GM12873 (cell line): ENCODE measurements at regions not wholly inside any gene's neighbourhood (a gene's known extent, or its start where the extent isn't known, plus 50 kb on each side); places are given as distances from the start of the nearest gene placed in this dataset.

Experiments
- TF ChIP-seq, protein P1 (sequence below): IDR thresholded peaks from 2 replicates; pipeline ENCODE4 v1.5.1; 2012; ENCODE audit warnings: low read depth, mild to moderate bottlenecking, moderate library complexity, low read length, control low read depth; ENCODE audit not compliant: insufficient read depth; ENCODE audit errors: missing control alignments

DNA sequence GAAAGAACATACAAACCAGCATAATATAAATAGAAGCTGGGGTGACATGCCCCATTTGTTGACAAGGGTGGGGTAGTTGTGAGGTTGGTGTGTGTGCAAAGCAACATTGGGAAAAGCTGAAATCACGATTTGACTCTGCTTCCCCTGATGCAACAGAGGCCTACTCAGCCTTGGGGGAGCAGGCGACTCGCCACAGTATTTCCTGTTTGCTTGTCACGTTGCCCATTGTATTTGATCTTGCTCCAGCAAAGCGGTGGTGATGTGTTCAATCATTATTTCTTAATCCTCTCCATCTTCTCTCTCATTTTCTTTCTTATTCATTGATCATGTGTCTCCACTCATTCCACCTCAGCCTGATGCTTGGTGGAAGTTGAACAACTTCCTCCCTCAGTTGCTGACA is 165.8 kb upstream of the CITED2 start:
- TF ChIP-seq, protein P1, sequence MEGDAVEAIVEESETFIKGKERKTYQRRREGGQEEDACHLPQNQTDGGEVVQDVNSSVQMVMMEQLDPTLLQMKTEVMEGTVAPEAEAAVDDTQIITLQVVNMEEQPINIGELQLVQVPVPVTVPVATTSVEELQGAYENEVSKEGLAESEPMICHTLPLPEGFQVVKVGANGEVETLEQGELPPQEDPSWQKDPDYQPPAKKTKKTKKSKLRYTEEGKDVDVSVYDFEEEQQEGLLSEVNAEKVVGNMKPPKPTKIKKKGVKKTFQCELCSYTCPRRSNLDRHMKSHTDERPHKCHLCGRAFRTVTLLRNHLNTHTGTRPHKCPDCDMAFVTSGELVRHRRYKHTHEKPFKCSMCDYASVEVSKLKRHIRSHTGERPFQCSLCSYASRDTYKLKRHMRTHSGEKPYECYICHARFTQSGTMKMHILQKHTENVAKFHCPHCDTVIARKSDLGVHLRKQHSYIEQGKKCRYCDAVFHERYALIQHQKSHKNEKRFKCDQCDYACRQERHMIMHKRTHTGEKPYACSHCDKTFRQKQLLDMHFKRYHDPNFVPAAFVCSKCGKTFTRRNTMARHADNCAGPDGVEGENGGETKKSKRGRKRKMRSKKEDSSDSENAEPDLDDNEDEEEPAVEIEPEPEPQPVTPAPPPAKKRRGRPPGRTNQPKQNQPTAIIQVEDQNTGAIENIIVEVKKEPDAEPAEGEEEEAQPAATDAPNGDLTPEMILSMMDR: no peak

DNA sequence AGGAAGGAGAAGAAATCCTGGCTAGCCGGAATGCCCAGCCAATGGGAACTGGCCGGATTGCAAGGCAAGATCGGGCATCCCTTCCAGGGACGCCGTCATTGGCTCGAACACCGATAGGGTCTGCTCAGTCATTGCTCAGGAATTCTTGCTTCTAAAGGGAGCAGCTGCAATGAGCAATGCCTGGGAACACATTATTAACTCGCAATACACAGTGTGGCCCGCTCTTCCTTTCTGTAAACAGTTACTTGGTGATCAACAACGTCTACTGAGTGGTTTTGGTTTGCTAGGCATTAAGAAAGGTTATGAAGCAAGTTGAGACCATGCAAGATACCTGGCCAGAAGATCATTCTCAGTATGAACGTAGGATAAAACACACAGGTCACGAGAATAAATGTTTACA is 165.4 kb upstream of the CITED2 start:
- TF ChIP-seq, protein P1: no peak

DNA sequence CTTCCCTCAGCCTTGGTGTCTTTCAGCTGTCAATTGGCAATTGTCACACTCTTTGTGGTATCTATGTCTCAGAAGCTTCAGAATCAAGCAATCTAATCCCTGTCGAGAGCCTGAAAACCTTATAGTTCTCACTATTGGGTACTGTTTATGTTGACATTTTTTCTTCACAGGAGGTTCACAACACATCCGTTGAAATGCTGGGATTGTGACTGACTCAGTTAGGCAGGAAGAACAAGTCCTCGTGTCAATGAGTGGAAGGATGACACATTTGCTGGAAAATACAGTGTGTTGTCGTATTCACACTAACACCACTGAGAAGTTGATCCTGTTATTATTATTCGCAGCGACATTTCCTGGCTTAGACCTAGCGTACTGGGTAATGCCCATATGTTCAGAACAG is 163.9 kb upstream of the CITED2 start:
- TF ChIP-seq, protein P1: no peak

DNA sequence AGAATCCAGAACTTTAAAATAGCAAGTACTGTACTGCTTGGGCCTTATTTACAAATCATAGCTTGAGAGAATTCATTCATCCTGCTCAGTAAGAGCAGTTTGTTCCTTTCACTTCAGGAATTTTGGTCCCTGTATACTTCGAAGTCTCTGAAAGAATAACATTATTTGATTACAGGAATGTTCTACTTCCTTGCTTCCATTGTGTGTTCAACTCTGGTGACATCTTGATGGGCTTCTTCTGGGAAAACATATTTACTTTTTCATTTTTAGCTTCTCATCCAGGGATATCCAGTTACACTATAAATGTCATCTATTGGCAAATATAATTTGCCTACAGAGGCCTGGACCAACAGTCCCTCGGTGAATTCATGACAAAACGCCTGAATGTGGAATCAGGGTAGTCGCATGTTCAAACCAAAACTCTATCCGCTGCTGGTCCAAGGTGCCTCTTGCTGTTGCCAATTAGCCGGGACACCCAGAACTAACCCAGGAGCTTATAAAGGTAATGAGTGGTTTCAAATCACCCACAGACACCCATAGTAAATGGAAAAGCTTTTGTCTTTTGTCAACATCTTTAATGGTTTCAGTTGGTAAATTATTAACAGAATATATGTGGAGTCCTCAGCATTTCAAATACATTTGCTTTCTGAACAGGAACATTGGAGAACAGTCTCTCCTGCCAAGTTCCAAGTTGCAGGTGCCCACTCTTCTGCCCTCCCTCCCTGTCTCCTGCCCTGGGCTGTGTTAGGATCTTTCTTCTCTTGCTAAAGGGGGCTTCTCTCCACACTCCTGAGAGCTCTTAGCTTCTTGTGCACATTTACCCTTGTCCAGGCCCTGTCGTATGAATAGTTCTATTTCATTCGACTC is 162.5 kb upstream of the CITED2 start:
- TF ChIP-seq, protein P1: no peak

DNA sequence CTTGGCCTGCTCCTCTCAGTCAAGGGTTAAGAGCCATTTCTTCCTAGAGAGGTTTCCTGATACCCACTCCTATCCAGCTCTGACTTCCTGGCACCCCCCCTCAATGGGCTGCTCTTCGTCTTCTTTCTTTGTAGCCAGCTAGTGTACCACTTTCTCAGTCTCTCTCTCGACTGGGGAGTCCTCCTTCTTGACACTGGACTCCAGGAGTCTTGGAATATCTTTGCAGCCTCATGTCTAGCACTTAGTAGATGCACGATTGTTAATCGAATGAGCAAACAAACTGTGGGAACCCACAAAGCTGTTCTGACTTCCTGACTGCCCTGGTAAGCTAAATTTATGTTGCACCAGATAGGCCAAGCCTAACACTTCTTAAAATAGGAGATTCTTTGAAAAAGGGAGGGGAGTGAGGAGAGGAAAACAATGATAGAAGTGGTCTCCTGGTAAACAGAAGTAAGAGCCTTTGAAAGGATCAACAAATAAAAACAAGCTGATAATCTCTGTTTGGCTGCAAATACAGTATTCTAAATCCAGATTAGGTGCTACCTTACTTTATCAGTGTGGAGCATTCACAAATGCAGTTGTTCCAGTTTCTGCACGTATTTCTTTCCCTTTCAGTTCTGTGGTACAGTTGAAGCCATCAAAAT is 160.1 kb upstream of the CITED2 start:
- TF ChIP-seq, protein P1: no peak

DNA sequence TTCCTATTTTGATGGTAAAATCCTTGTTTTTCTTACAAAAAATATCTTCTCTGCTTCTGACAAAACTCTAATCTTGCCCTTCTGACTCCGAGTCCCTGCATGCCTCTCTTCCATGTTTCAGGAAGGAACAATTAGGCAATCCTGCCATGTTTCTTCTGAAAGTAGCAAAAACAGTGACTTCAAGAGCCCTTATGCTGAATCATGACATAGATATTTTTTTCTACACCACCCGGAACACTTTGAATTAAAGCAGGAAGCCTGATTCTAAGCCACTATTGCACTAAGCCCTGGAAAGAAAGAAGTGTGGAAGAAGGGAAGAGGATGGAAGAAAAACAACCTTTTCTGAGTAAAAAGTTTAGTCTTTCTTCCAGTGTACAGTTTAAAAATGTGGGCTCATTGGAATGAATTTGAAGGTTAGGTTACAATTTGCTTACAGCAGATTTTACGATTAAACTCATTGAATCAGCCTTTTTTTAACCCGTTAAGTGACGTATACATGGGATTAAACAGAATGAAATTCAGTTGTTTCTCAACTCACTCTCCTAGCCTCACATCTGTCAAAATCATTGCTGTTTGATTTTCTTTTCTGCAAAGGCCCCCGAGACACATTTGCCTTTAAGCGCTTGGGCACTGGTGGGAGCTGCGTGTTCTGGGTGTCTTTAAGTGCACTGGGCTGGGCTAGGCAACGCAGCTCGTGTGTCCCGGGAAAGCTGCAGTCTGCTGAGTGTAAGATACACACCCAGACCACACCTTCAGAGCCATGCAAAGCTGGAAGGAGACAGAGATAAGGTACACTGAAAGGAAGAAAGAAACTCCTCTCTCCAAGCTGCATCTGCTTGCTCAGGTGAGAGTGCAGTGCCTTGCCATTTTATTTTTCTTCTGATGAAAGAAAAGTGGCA is 159.4 kb upstream of the CITED2 start:
- TF ChIP-seq, protein P1: no peak

DNA sequence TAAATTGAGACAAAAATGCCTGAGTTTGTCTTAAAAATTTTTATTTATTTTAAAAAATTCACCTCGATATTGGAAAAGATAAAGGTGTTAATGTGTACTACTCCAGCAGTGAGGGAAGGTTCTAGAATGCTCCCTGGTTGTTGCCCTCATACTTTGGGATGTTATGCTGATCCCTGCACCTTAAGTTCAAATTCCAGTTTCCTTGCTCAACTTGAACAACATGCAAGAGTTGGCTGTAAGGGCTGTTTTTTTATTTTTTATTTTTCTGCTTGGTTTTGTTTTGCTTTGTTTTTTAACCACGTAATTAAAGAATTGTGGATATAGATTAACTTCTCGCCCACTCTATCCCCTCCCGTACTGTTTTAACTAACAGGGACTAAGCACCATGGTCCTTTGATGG is 158.7 kb upstream of the CITED2 start:
- TF ChIP-seq, protein P1: no peak
